GM18909 (cell line): ENCODE measurements at regions not wholly inside any gene's neighbourhood (a gene's known extent, or its start where the extent isn't known, plus 50 kb on each side); places are given as distances from the start of the nearest gene placed in this dataset.
A peak's percentile ranks its signal among the peaks of the same experiment; 100 is the strongest.
"Not testable (repeated sequence)": the region's sequence is repeated elsewhere in the genome, so short reads cannot be mapped to it uniquely, and the experiment has no call there.

Experiments used
- ATAC-seq: cut with Tn5 transposase; IDR thresholded peaks from one replicate; pipeline ENCODE4 v1.9.1; 2021; ENCODE audit warnings: mild to moderate bottlenecking; ENCODE audit not compliant: unreplicated experiment, poor library complexity

- no peak for ATAC-seq
Measured at GRCh38 chrX:129361576-129361975, 161.7 kb downstream of the SMARCA1 start.

GRCh38 chrX:129360175-129360574 lies 163.1 kb downstream of the SMARCA1 start:
- ATAC-seq: peak; percentile 98

GRCh38 chrX:129359269-129359668 lies 164.0 kb downstream of the SMARCA1 start:
- peak; percentile 42 for ATAC-seq

GRCh38 chrX:129357428-129357827 lies 165.9 kb downstream of the SMARCA1 start:
- ATAC-seq: not testable (repeated sequence)

GRCh38 chrX:129347291-129347690 lies 176.0 kb downstream of the SMARCA1 start:
- ATAC-seq: no peak

- ATAC-seq: no peak
Measured at GRCh38 chrX:129346574-129346973, 176.7 kb downstream of the SMARCA1 start.

- ATAC-seq: not testable (repeated sequence)
Measured at GRCh38 chrX:129337264-129337663, 186.0 kb downstream of the SMARCA1 start.

GRCh38 chrX:129323115-129323514 lies 200.2 kb downstream of the SMARCA1 start:
- no peak for ATAC-seq

- ATAC-seq: no peak
Measured at GRCh38 chrX:129318375-129318774, 204.9 kb downstream of the SMARCA1 start.

- ATAC-seq: no peak
Measured at GRCh38 chrX:129316461-129316860, 206.8 kb downstream of the SMARCA1 start.

- no peak for ATAC-seq
Measured at GRCh38 chrX:129310000-129310399, 213.3 kb downstream of the SMARCA1 start.

- ATAC-seq: no peak
Measured at GRCh38 chrX:129262912-129263311, 260.4 kb downstream of the SMARCA1 start.

- ATAC-seq: not testable (repeated sequence)
Measured at GRCh38 chrX:129255516-129255915, 267.8 kb downstream of the SMARCA1 start.

GRCh38 chrX:129249563-129249962 lies 273.7 kb downstream of the SMARCA1 start:
- no peak for ATAC-seq

GRCh38 chrX:129247642-129248041 lies 275.6 kb downstream of the SMARCA1 start:
- ATAC-seq: no peak

- no peak for ATAC-seq
Measured at GRCh38 chrX:129239371-129239770, 283.9 kb downstream of the SMARCA1 start.

GRCh38 chrX:129238011-129238410 lies 285.3 kb downstream of the SMARCA1 start:
- no peak for ATAC-seq

GRCh38 chrX:129235903-129236302 lies 287.4 kb downstream of the SMARCA1 start:
- no peak for ATAC-seq

- no peak for ATAC-seq
Measured at GRCh38 chrX:129233786-129234185, 289.5 kb downstream of the SMARCA1 start.

GRCh38 chrX:129230850-129231512 lies 292.3 kb downstream of the SMARCA1 start:
- ATAC-seq: no peak

- no peak for ATAC-seq
Measured at GRCh38 chrX:129230168-129230567, 293.1 kb downstream of the SMARCA1 start.

- ATAC-seq: no peak
Measured at GRCh38 chrX:129227366-129227765, 295.9 kb downstream of the SMARCA1 start.
